BJ (cell line): ENCODE measurements at regions not wholly inside any gene's neighbourhood (a gene's known extent, or its start where the extent isn't known, plus 50 kb on each side); places are given as distances from the start of the nearest gene placed in this dataset.

ENCODE experiments used
- CTCF ChIA-PET: fragments of 350-600 bp; formaldehyde crosslinking; extraction: SDS; loops from one replicate; lab custom pipeline; 2021; ENCODE audit warnings: antibody characterized with exemption, inconsistent platforms; lab: Yijun Ruan, JAX
- POLR2A ChIA-PET: fragments of 300-600 bp; sonication (Branson Sonifier 250); formaldehyde crosslinking; extraction: SDS; loops from one replicate; lab custom pipeline; 2021; ENCODE audit warnings: antibody characterized with exemption; lab: Charles Lee
- DNase-seq: peaks from one replicate; pipeline ENCODE4 v3.0.0-alpha.2; 2011; ENCODE audit warnings: low read depth
- H3K27me3 ChIP-seq: 2 replicates; pipeline ENCODE4 v1.6.0; 2011; ENCODE audit warnings: low read length; ENCODE audit not compliant: control insufficient read depth, insufficient read depth
- H3K36me3 ChIP-seq: 2 replicates; pipeline ENCODE4 v1.5.1; 2011; ENCODE audit warnings: low read length; ENCODE audit not compliant: control insufficient read depth, insufficient read depth
- H3K4me3 ChIP-seq: 2 replicates; pipeline ENCODE4 v1.5.1; 2011; ENCODE audit warnings: low read depth, mild to moderate bottlenecking, control low read depth, low read length
- TF ChIP-seq, protein P1 (sequence below): IDR thresholded peaks from 2 replicates; pipeline ENCODE4 v1.5.1; 2011; ENCODE audit warnings: low read depth, mild to moderate bottlenecking, control low read depth, inconsistent platforms, low read length, moderate library complexity; ENCODE audit not compliant: insufficient read depth

DNA sequence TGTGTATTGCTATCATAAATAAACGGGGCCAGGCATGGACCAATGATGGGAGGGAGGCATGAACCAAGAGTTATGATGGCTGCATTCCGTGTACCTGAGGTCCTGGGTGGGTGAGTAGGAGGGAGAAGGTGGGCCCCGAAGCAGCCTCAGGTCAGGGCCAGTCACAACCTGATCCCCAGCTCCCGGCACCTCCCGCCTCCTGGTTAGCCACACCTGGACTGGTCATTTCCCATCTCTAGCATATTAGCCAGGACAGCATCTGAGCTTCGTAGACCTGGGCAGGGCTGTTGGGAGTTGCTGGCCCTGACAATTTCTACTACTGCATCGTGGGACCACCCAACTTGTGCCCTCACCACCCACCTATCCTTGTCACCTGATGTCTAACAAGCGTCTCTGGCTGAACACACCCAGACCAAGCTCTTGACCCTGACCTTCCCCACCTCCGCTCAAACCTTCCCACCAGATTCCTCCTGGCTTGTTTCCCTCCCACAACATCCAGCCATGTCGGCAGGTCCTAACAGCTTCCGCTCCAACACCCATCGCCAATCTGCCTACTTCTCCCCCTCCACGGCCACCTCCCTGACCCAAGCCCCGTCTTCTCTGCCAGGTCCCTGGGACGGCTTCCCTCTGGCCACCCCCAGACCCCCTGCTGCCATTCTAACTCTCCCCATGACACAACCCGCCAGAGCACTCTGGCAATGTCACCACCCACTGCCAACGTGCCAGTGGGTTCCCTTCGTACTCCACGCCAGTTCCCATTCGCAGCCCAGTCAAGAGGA lies 133.8 kb upstream of the IQSEC1 start:
- Histone ChIP-seq H3K4me3 (no peak overlapping the region), H3K27me3 (peaks cover 4% of the 10 kb centered on the region), H3K36me3 (no peaks in the 10 kb centered on the region)
- TF ChIP-seq, protein P1, sequence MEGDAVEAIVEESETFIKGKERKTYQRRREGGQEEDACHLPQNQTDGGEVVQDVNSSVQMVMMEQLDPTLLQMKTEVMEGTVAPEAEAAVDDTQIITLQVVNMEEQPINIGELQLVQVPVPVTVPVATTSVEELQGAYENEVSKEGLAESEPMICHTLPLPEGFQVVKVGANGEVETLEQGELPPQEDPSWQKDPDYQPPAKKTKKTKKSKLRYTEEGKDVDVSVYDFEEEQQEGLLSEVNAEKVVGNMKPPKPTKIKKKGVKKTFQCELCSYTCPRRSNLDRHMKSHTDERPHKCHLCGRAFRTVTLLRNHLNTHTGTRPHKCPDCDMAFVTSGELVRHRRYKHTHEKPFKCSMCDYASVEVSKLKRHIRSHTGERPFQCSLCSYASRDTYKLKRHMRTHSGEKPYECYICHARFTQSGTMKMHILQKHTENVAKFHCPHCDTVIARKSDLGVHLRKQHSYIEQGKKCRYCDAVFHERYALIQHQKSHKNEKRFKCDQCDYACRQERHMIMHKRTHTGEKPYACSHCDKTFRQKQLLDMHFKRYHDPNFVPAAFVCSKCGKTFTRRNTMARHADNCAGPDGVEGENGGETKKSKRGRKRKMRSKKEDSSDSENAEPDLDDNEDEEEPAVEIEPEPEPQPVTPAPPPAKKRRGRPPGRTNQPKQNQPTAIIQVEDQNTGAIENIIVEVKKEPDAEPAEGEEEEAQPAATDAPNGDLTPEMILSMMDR: no peak
- DNase-seq: no peak
- ChIA-PET POLR2A (no interaction called here), CTCF (interaction anchor here (1.8 kb wide), 1 partner anchor 13 kb away, joined by 5 read pairs; no protein-coding TSS in a partner anchor)

DNA sequence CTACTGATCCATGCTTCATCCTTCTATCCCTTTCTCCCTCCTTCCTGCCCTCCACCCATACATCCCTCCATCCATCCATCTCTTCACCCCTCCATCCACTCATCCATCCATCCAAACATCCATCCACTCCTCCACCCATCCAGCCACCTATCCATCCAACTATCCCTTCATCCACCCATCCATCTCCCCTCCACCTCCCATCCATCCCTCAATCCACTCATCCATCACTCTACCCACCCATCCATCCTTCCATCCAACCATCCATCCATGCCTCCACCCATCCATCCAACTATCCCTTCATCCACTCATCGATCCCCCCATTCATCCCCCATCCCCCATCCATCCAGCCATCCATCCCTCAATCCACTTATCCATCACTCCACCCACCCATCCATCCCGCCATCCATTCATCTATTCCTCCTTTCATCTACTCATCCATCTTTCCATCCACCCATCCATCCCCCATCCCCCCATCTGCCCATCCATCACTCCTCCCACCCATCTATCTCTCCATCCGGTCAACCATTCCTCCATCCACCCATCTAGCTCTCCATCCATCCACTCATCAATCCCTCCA lies 132.4 kb upstream of the IQSEC1 start:
- TF ChIP-seq, protein P1: no peak
- ChIA-PET CTCF (interaction anchor here (1.8 kb wide), 1 partner anchor 12 kb away, joined by 5 read pairs; no protein-coding TSS in a partner anchor), POLR2A (no interaction called here)
- peaks cover 4% of the 10 kb centered on the region for H3K27me3 ChIP-seq
- DNase-seq: no peak
- H3K36me3 ChIP-seq: no peaks in the 10 kb centered on the region
- no peak overlapping the region for H3K4me3 ChIP-seq

GRCh38 chr3:13204177-13204581 lies 130.9 kb upstream of the IQSEC1 start:
- TF ChIP-seq, protein P1: no peak
- DNase-seq: no peak
- ChIA-PET CTCF (no interaction called here), POLR2A (no interaction called here)
- H3K4me3 ChIP-seq: no peak overlapping the region
- peaks cover 4% of the 10 kb centered on the region for H3K27me3 ChIP-seq
- H3K36me3 ChIP-seq: no peaks in the 10 kb centered on the region

- ChIA-PET CTCF (no interaction called here), POLR2A (no interaction called here)
- TF ChIP-seq, protein P1: no peak
- Histone ChIP-seq H3K36me3 (no peaks in the 10 kb centered on the region), H3K4me3 (no peak overlapping the region), H3K27me3 (peaks cover 4% of the 10 kb centered on the region)
- DNase-seq: no peak
Observed at GRCh38 chr3:13203398-13204176, 130.4 kb upstream of the IQSEC1 start.
